COLO829 (cell line): ENCODE measurements at regions not wholly inside any gene's neighbourhood (a gene's known extent, or its start where the extent isn't known, plus 50 kb on each side); places are given as distances from the start of the nearest gene placed in this dataset.
A peak's percentile ranks its signal among the peaks of the same experiment; 100 is the strongest.
"Not testable (repeated sequence)": the region's sequence is repeated elsewhere in the genome, so short reads cannot be mapped to it uniquely, and the experiment has no call there.

ENCODE experiments used
- DNase-seq: peaks from one replicate; pipeline ENCODE4 v3.0.0; 2012; ENCODE audit warnings: low spot score

DNA sequence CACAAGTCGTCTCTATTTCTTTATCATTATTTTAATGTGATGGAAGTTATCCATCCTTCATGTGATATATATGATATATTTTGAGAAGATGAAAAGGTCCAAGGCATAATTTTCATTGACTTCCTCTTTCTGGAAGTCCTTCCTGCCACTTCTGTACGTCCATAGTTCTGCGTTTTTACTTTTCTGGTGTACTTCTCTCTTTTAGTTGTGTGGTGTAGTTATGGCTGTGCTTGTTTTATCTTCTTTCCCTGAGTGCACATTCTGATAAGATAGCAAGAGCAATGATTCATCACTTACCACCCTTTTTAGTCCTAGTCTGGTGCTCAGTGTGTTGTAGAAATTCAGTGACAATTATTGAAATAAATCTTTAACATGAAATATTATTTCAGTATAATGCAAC is 231.3 kb upstream of the FERD3L start:
- DNase-seq, result no peak

DNA sequence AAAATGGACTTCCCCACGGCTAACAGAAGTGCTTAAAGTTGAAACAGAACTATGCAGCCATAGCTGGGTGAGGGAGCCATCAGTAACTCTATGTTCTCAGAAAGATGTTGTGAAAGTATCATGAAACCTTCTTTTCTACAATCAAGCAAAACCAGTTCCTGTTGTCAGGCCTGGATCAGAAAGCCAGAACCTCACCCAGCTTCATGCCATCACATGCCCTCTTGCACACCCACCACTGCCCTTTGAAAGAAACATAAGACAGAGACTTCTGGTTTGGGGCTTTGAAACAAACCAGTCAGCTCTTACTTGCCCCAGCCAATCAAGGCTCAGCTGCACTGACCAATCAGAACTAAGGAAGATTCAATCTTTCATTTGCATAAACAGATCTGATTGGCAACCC is 230.8 kb upstream of the FERD3L start:
- no peak for DNase-seq

DNA sequence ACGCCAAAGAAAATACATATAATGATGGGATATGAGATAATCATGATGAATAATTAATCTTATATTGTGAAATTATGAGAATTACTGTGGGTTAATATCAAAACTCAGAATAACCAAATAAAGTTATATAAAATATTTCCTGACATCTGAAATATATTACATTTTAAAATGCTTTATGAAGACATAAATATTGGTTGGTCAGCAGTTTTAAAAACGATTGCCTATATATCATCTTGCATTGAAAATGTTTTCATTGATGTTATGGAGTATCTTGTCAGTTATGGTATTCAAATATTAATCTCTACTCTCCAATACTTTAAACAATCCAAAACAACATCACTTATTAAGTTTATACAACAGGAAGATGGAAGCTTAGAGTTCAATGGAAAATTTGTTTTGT is 228.1 kb upstream of the FERD3L start:
- no peak for DNase-seq

- DNase-seq, result no peak
Observed at GRCh38 chr7:19369806-19370205, 224.6 kb upstream of the FERD3L start.

- DNase-seq, result no peak
Observed at GRCh38 chr7:19369182-19369581, 224.0 kb upstream of the FERD3L start.

DNA sequence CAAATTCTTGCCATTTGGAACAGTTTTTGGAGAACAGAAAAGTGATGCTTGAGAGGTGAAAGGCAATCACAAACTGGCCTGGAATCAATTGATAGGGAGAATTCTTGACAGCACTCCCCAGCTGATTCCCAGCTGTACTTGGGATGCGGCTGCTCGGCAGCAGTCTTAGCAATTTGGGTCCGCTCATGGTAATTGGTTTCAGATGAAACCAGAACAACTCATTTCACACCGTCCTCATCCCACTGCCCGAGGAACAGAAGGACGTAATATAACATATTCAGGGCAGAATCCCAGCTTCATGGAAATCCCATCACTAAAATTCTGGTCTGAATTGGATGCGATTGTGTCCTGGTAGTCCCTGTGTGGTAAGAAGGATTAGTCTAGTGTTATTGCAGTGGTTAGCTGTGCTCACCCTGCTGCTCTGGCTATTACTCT is 223.3 kb upstream of the FERD3L start:
- DNase-seq, result no peak

- no peak for DNase-seq
Observed at GRCh38 chr7:19364950-19365349, 219.7 kb upstream of the FERD3L start.

GRCh38 chr7:19362099-19362498 is 216.9 kb upstream of the FERD3L start:
- DNase-seq, result no peak

- DNase-seq, result no peak
Observed at GRCh38 chr7:19353180-19353579, 208.0 kb upstream of the FERD3L start.

- no peak for DNase-seq
Observed at GRCh38 chr7:19352305-19352695, 207.1 kb upstream of the FERD3L start.

GRCh38 chr7:19351341-19352304 is 206.4 kb upstream of the FERD3L start:
- DNase-seq, result no peak

GRCh38 chr7:19339512-19339911 is 194.3 kb upstream of the FERD3L start:
- no peak for DNase-seq

- not testable (repeated sequence) for DNase-seq
Observed at GRCh38 chr7:19338512-19338911, 193.3 kb upstream of the FERD3L start.

DNA sequence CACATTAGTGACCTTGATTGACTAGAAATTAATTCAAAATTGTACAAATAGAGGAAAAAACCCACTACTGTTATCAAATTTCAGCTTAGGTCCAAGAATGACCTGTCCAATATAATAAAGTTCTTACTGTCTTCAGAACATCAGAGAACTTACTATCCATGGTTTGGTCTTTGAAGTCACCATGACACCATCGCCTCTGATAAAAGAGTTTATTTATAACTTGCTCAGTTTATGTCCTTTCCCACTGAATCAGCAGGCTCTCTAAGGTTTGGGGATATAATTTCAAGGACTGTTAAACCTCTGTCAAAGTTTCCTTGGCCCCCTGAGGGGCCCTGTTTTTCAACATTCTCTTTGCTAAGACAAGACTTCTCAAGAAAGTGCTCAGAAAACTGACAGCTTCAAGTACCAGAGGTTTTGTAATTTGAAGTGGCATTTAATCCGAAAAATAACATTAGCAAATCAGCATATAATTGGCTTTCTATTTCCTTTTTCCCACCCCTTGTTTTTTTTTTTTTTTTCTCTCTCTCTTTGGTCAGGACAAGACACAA is 191.7 kb upstream of the FERD3L start:
- DNase-seq, result peak; percentile 53

DNA sequence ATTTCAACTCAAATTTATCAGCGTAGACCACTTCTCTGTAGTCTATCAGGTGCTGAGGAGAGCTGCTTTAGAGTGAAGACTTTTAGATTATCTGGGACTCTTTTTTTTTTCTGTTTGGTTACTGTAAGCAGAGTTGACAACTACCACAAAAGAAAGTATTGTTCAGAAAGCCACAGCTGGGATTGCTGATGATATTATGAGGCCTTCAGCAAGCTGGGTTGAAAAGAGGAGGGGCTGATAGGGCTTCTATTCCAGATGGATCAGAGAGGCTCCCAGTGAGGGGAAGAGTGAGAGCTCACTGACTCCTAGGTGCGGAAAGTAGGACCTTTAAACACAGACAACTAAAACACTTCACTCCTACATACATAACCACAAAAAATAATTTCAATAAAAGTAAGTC is 188.5 kb upstream of the FERD3L start:
- DNase-seq, result peak; percentile 35

DNA sequence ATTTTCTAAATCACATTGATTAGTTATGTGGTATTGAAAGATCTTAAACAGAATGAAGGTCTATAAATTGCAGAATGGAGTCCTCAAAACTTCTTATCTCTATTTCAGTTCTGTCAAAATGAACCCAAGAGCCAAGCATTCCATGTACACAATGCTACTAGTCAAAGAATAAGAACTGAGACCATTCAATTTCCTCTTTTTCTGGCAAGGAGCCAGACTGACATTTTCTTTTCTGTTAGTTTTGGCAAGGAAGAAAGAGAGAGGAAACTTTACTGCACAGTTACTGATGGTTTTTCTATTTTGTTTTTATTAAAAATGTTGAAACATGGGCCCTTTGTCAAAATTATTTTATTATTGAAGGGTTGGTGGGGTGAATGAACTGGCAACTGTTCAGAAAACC is 181.8 kb upstream of the FERD3L start:
- peak; percentile 38 for DNase-seq

DNA sequence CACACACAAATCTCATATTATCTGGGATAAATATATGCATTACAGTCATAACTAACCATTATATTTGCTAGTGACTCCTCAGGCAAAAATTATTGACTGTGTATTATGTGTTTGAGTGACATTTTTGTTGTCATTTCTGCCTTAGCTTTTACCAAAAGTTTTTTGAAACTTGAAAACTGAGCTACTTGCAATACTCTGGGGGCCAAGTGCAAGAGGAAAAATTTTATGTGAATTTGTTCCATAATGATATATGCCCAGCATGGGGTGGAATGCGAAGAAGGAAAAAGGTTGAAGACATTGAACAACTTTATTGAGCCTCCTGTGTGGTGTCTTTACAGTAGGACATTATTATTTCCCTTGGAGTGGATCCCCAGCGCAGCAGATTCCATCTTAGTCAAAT is 176.8 kb upstream of the FERD3L start:
- no peak for DNase-seq

DNA sequence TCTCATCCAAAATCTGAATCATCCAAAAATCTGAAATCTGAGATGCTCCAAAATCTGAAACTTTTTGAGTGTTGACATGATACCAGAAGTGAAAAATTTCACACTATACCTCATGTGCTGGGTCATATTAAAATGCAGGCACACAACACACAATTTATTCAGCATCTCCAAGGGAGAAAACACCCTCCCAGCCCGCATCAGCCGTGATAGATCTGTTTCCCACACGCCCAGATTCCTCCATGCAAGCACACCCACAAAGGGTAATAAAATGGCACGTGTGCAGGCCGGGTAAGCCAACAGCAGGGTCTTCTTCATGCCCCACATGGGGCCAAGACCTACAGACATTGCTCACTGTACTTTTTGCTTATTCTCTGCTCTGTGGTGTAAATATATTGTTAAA is 173.1 kb upstream of the FERD3L start:
- DNase-seq, result no peak

GRCh38 chr7:19317461-19317860 is 172.2 kb upstream of the FERD3L start:
- no peak for DNase-seq

DNA sequence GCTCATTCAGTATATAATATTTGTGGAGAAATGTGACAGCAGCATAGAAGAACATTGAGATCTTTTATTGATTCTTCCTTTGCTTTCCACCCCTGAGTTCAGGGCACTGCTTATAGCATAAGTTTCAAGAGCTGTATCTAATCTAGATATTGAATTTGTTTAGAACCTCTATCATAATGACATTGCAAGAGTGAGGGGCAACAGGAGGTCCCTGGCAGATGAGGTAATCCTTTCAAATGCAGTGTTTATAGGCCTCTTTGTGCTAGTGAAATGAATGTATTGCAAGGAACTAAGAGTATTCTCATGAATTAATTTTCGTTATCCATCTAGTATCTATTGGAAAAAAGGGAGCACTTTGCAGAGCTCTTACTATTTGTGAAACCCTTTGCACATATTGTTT is 167.2 kb upstream of the FERD3L start:
- DNase-seq, result no peak

DNA sequence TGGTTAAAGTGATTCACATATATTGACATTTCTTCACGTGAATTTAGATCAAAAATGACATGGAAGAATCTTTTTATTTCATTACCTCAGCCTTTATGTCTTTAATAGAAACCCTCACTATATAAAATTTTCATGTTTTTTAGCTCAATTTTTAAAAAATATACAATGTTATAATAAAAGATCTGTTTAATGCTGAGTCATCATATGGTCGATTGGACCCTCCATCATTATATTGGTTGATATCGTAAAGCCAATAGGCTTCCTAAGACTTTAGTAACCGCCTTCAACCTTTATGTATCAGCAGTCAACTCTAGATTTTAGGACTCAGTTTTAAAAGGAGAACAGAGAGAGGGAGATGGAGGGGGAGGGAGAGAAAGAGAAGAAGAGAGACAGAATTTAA is 162.3 kb upstream of the FERD3L start:
- no peak for DNase-seq

- no peak for DNase-seq
Observed at GRCh38 chr7:19305698-19306097, 160.5 kb upstream of the FERD3L start.

DNA sequence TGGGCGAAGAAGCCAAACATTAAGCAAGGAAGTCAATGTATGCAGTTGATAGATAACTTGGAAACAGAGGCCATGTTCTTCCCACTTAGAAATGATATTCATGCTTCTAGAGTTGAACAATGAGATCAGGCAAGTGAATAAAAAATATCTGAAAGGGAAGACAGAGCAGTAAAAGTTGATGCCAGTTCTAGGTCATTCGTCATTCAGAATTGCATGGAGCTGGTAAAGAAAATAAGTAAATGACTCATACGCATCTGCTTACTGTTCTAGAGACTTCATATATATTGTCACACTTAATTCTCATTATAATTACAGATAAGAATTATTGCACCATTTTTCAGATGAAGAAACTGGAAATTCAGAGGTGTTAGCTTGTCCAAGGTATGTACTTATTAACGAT is 158.9 kb upstream of the FERD3L start:
- DNase-seq, result peak; percentile 8

- no peak for DNase-seq
Observed at GRCh38 chr7:19302731-19303130, 157.5 kb upstream of the FERD3L start.
